H9 (cell line): ENCODE measurements at regions not wholly inside any gene's neighbourhood (a gene's known extent, or its start where the extent isn't known, plus 50 kb on each side); places are given as distances from the start of the nearest gene placed in this dataset.
A peak's percentile ranks its signal among the peaks of the same experiment; 100 is the strongest.

Experiments
- DNase-seq: peaks from one replicate; pipeline ENCODE4 v3.0.0-alpha.2; 2017
- H2AFZ ChIP-seq: one replicate; pipeline ENCODE4 v1.6.1; 2013; ENCODE audit warnings: mild to moderate bottlenecking, low read length, control low read depth, moderate library complexity
- H2AK5ac ChIP-seq: 2 replicates; pipeline ENCODE4 v1.6.1; 2013; ENCODE audit warnings: low read length, control low read depth, mixed read lengths; ENCODE audit not compliant: insufficient read length
- H2BK120ac ChIP-seq: one replicate; pipeline ENCODE4 v1.6.1; 2013; ENCODE audit warnings: low read depth, mild to moderate bottlenecking, low read length, control low read depth, inconsistent platforms; ENCODE audit not compliant: poor library complexity, severe bottlenecking
- H2BK12ac ChIP-seq: 2 replicates; pipeline ENCODE4 v1.6.1; 2013; ENCODE audit warnings: low read length, control low read depth, mixed read lengths, low read depth; ENCODE audit not compliant: insufficient read length
- H2BK15ac ChIP-seq: 2 replicates; pipeline ENCODE4 v1.6.1; 2013; ENCODE audit warnings: low read depth, low read length, control low read depth
- H2BK20ac ChIP-seq: one replicate; pipeline ENCODE4 v1.6.1; 2013; ENCODE audit warnings: low read depth, mild to moderate bottlenecking, low read length, control low read depth, inconsistent platforms; ENCODE audit not compliant: poor library complexity, severe bottlenecking
- H2BK5ac ChIP-seq: 2 replicates; pipeline ENCODE4 v1.6.1; 2013; ENCODE audit warnings: low read length, control low read depth, mixed read lengths; ENCODE audit not compliant: insufficient read length
- H3K14ac ChIP-seq: 2 replicates; pipeline ENCODE4 v1.6.1; 2013; ENCODE audit warnings: low read length, control low read depth; ENCODE audit not compliant: insufficient read depth
- H3K18ac ChIP-seq: 2 replicates; pipeline ENCODE4 v1.6.1; 2013; ENCODE audit warnings: low read depth, mild to moderate bottlenecking, mixed read lengths, low read length, control low read depth; ENCODE audit not compliant: insufficient read length
- H3K23ac ChIP-seq: 2 replicates; pipeline ENCODE4 v1.6.1; 2013; ENCODE audit warnings: low read length, control low read depth, mixed read lengths, low read depth; ENCODE audit not compliant: insufficient read length
- H3K23me2 ChIP-seq: 2 replicates; pipeline ENCODE4 v1.6.1; 2013; ENCODE audit warnings: low read depth, mild to moderate bottlenecking, mixed read lengths, low read length, control low read depth; ENCODE audit not compliant: insufficient read length, poor library complexity, severe bottlenecking
- H3K27ac ChIP-seq: 2 replicates; pipeline ENCODE4 v1.5.1; 2013; ENCODE audit warnings: low read length, control low read depth, mixed read lengths, low read depth; ENCODE audit not compliant: insufficient read length
- H3K27me3 ChIP-seq: 2 replicates; pipeline ENCODE4 v1.6.1; 2013; ENCODE audit warnings: low read length, control low read depth, inconsistent platforms; ENCODE audit not compliant: insufficient read depth
- H3K4ac ChIP-seq: 2 replicates; pipeline ENCODE4 v1.6.1; 2013; ENCODE audit warnings: low read depth, mild to moderate bottlenecking, control low read depth, inconsistent platforms, low read length, moderate library complexity
- H3K4me1 ChIP-seq: 2 replicates; pipeline ENCODE4 v1.6.1; 2013; ENCODE audit warnings: low read length, control low read depth, inconsistent platforms; ENCODE audit not compliant: insufficient read depth
- H3K4me2 ChIP-seq: 2 replicates; pipeline ENCODE4 v1.6.1; 2013; ENCODE audit warnings: low read length, control low read depth, mixed read lengths; ENCODE audit not compliant: insufficient read length, insufficient read depth
- H3K56ac ChIP-seq: 2 replicates; pipeline ENCODE4 v1.6.1; 2013; ENCODE audit warnings: low read depth, mild to moderate bottlenecking, mixed read lengths, low read length, control low read depth; ENCODE audit not compliant: insufficient read length
- H3K79me1 ChIP-seq: 2 replicates; pipeline ENCODE4 v1.6.1; 2013; ENCODE audit warnings: low read depth, mild to moderate bottlenecking, moderate library complexity, low read length, control low read depth, inconsistent platforms; ENCODE audit not compliant: insufficient read depth, poor library complexity, severe bottlenecking
- H3K79me2 ChIP-seq: 2 replicates; pipeline ENCODE4 v1.6.1; 2013; ENCODE audit warnings: low read length, control low read depth, inconsistent platforms; ENCODE audit not compliant: insufficient read depth
- H3K9ac ChIP-seq: 2 replicates; pipeline ENCODE4 v1.6.1; 2013; ENCODE audit warnings: low read length, control low read depth, mixed read lengths; ENCODE audit not compliant: insufficient read length; ENCODE audit errors: extremely low read depth
- H3K9me3 ChIP-seq: one replicate; pipeline ENCODE4 v1.6.1; 2013; ENCODE audit warnings: low read depth, low read length, inconsistent platforms; ENCODE audit not compliant: control insufficient read depth
- H3T11ph ChIP-seq: one replicate; pipeline ENCODE4 v1.6.1; 2013; ENCODE audit warnings: mild to moderate bottlenecking, low read length, control low read depth, inconsistent platforms
- H4K20me1 ChIP-seq: one replicate; pipeline ENCODE4 v1.6.1; 2013; ENCODE audit not compliant: control insufficient read depth, insufficient read length, insufficient read depth
- H4K5ac ChIP-seq: 2 replicates; pipeline ENCODE4 v1.6.1; 2013; ENCODE audit warnings: low read depth, mild to moderate bottlenecking, mixed read lengths, low read length, control low read depth; ENCODE audit not compliant: insufficient read length
- H4K8ac ChIP-seq: replicated peaks from 2 replicates; pipeline ENCODE4 v1.6.1; 2013; ENCODE audit warnings: low read length, control low read depth, mixed read lengths, low read depth; ENCODE audit not compliant: insufficient read length
- H4K91ac ChIP-seq: 2 replicates; pipeline ENCODE4 v1.6.1; 2013; ENCODE audit warnings: low read depth, mild to moderate bottlenecking, moderate library complexity, mixed read lengths, low read length, control low read depth; ENCODE audit not compliant: insufficient read length
- H3K27ac Mint-ChIP-seq, 3 experiments: 2 replicates in 2 of 3; 3 replicates in 1 of 3; pipeline ENCODE4 v1.8.0; 2020 to 2021; ENCODE audit warnings: mixed read lengths in 3 of 3, mild to moderate bottlenecking in 1 of 3, moderate library complexity in 1 of 3
- H3K27me3 Mint-ChIP-seq: 2 replicates; pipeline ENCODE4 v1.8.0; 2021; ENCODE audit warnings: low read depth, mild to moderate bottlenecking, moderate library complexity, mixed read lengths
- H3K36me3 Mint-ChIP-seq, 3 experiments: 2 replicates in 2 of 3; 3 replicates in 1 of 3; pipeline ENCODE4 v1.8.0; 2020 to 2021; ENCODE audit warnings: low read depth in 3 of 3, mixed read lengths in 3 of 3; ENCODE audit not compliant: insufficient read depth in 1 of 3
- H3K4me1 Mint-ChIP-seq, 2 experiments: 2 replicates each; pipeline ENCODE4 v1.8.0; 2020; ENCODE audit warnings: mixed read lengths in 2 of 2
- H3K4me3 Mint-ChIP-seq, 2 experiments: 2 replicates in 1 of 2; 3 replicates in 1 of 2; pipeline ENCODE4 v1.8.0; 2020 to 2021; ENCODE audit warnings: mild to moderate bottlenecking in 2 of 2, mixed read lengths in 2 of 2, moderate library complexity in 1 of 2
- H3K9me3 Mint-ChIP-seq, 2 experiments: 2 replicates in 1 of 2; 3 replicates in 1 of 2; pipeline ENCODE4 v1.8.0; 2020; ENCODE audit warnings: mild to moderate bottlenecking in 2 of 2, mixed read lengths in 2 of 2, moderate library complexity in 1 of 2
- WGBS: extraction: QIAGEN DNeasy Blood & Tissue Kit; methylation state at CpG from one replicate; pipeline ENCODE4 v1.1.7; 2013; ENCODE audit warnings: missing lambda C conversion rate, low lambda C conversion rate, mixed read lengths; ENCODE audit not compliant: insufficient read length; ENCODE audit errors: extremely low coverage; 5-methylcytosine and 5-hydroxymethylcytosine counted together
- TF ChIP-seq, protein P1 (sequence below): fragments of 200-600 bp; sonication (generic); conservative IDR thresholded peaks from 3 replicates; pipeline ENCODE4 v1.8.0; 2021; ENCODE audit warnings: antibody characterized with exemption, mild to moderate bottlenecking

DNA sequence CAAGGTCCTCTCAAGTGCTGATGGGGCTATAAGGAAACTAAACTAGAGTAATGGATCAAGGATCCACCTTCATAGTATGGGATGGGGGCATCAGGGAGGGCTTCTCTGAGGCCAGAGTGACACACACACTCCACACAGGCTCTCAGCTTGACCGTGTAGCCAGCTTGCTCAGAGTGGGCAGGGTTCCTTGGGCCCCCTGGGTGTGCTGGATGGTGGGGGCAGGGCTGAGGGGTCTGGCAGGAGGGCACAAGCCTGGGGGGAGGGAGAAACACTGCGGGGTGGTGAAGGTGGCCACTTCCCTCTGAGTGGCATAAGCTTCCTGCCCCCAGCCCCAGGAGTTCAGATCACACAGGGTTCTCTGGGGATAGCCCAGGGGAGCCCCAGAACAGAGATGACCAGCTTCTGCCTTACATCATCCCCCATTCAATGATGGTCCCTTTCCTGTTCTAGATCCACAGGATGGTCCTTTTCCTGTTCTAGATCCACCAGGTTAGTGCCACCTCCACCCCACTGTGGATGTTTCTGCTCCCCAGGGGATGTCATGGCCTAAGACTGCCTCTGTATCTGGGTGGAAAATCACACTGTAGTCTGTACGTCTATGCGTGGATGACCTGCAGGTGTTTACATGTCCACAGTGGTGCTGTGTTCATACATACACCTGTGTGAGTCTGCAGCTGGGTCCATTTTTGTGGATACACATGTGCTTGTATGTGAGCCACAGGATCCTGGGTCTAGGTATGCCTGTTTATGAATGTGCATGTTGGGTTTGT, 525.0 kb downstream of the PTPRU start:
- Histone ChIP-seq H2BK120ac (no peak overlapping the region), H3K4me1 (no peaks in the 10 kb centered on the region), H2BK12ac (no peak overlapping the region), H3K23ac (no peak overlapping the region), H4K8ac (no peak overlapping the region), H2AFZ (no peak overlapping the region), H3T11ph (no peak overlapping the region), H3K79me1 (no peaks in the 10 kb centered on the region), H3K14ac (no peak overlapping the region; the same call in 1 of the 2 replicates), H3K27ac (no peak overlapping the region), H3K23me2 (no peaks in the 10 kb centered on the region), H3K56ac (no peak overlapping the region), H4K20me1 (no peaks in the 10 kb centered on the region), H2BK5ac (no peak overlapping the region), H3K27me3 (no peaks in the 10 kb centered on the region), H4K5ac (no peak overlapping the region), H2BK20ac (no peak overlapping the region), H3K9ac (no peak overlapping the region), H4K91ac (no peak overlapping the region), H3K4ac (no peak overlapping the region), H3K4me2 (no peak overlapping the region), H2AK5ac (no peak overlapping the region), H3K9me3 (no peaks in the 10 kb centered on the region), H2BK15ac (no peak overlapping the region), H3K18ac (no peak overlapping the region), H3K79me2 (no peaks in the 10 kb centered on the region)
- peaks cover 13% of the 10 kb centered on the region for H3K27me3 Mint-ChIP-seq
- peaks cover 2 to 3% of the 10 kb centered on the region in 2 experiments; a peak in 2 of 5 replicates for H3K9me3 Mint-ChIP-seq
- TF ChIP-seq, protein P1, sequence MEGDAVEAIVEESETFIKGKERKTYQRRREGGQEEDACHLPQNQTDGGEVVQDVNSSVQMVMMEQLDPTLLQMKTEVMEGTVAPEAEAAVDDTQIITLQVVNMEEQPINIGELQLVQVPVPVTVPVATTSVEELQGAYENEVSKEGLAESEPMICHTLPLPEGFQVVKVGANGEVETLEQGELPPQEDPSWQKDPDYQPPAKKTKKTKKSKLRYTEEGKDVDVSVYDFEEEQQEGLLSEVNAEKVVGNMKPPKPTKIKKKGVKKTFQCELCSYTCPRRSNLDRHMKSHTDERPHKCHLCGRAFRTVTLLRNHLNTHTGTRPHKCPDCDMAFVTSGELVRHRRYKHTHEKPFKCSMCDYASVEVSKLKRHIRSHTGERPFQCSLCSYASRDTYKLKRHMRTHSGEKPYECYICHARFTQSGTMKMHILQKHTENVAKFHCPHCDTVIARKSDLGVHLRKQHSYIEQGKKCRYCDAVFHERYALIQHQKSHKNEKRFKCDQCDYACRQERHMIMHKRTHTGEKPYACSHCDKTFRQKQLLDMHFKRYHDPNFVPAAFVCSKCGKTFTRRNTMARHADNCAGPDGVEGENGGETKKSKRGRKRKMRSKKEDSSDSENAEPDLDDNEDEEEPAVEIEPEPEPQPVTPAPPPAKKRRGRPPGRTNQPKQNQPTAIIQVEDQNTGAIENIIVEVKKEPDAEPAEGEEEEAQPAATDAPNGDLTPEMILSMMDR: no peak
- no peaks in the 10 kb centered on the region for H3K36me3 Mint-ChIP-seq
- peak; percentile 12 for DNase-seq
- H3K4me1 Mint-ChIP-seq: no peaks in the 10 kb centered on the region; a peak in 1 of 4 replicates
- no peak overlapping the region for H3K27ac Mint-ChIP-seq
- no peak overlapping the region for H3K4me3 Mint-ChIP-seq
- no CpG with 5 or more reads among the region's 4 CpGs for WGBS
